NCI-H1092 treated with DMSO at 0.1 percent for 48 hours (cell line): ENCODE measurements at regions not wholly inside any gene's neighbourhood (a gene's known extent, or its start where the extent isn't known, plus 50 kb on each side); places are given as distances from the start of the nearest gene placed in this dataset.
"Not testable (repeated sequence)": the region's sequence is repeated elsewhere in the genome, so short reads cannot be mapped to it uniquely, and the experiment has no call there.

Experiments used
- DNase-seq: peaks from one replicate; lab custom pipeline; 2025; lab: John Stamatoyannopoulos, UW

DNA sequence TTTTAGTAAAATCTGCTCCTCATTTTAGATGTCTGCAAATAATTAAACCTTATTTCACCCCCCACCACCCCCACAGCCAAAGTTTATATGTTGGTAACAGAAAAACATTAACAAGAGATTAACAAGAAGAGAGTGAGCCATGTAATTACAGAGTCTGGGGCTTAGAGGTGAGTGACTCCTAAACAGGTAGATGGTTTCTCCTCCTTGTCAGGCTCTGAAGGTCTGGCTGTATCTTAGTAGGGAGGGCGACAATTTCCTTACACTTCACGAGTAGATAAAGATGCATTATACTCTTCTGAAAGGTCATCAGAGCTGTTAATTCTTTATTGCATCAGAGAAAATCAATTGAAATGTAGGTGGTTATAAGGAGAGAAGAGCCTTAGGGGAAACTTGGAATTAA is 171.8 kb upstream of the ANKRD50 start:
- no peak for DNase-seq

DNA sequence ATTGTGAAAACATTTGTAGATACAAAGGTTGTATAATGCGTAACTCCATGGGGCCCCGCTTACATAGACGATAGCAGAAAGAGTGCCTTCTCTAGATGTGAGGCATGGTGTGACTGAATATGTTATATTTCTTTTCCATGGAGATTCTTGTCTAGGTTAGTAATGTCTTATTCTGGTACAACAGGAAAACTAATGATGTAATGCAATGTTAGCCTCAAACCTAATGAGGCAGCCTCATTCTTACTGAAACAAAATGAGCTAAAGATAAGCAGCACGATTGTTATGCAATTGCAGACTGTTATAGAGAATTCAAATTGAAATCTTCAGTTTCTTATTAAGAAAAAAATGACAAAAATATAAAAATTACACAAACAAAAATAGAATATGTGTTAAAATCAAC is 171.1 kb upstream of the ANKRD50 start:
- no peak for DNase-seq

DNA sequence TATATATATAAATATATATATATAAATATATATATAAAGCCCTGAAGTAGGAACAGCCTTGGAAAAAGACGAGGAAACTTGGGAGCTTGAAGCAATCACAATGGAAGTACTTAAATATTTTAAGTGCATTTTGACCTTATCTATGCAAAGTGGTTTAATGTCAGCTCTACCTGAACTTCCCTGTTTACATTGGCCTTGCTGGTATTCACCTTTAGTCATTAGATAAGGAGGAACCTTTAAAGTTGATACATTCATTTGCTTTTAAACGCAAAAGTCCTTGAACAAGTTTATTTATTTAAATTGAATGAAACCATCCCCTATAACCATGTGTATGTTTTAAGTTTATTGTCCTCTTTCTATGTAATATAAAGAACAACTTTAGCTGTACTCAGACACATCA is 166.7 kb upstream of the ANKRD50 start:
- DNase-seq = no peak

DNA sequence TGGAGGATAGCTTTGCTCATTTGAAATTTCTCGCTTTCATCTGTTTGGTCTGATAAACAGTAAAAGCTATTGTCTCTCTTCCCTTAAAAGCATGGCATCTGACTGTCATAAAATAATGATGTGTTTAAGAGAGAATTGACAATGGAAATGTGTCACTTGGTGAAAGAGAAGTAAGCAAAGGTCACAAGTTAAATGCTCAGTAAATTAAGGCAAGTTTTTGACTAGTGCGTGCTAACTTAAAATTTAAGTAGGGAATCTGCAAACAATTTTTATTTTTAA is 161.6 kb upstream of the ANKRD50 start:
- DNase-seq = no peak

DNA sequence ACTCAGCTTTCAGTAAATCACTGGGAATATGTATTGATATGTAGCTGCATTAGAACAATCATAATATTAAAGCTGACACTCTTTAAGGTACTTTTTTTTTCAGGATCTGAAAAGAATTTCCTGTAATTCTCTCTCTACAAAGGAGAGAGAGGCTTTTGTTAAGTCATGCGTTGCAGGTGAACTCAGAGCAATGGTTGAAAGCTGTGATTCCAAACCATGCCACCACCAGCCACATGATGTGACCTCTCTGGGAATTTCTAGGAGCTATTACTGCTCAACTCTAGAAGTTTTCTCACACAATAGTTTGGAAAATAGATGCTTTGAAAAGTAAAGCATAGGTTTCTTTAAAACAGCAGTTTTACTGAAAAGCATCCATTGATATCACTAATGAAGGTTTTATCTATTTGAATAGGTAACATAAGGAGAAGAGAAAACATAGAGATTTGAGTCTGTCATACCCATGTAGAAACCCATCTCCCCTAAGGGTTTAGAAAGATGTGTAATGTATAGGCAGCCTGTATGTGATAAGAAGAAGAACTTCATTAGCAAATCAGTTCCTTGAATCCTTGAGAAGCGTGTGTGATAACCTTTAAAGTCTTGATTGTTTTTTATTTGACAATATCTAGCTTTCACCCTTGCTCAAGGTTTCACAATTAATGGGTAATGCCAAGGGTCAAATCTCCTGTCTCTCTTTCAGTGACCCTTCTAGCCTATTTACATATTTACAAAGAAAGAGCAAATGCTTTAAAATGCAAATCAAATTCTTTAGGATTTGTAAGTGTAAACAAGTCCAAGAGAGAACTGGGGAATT is 161.0 kb upstream of the ANKRD50 start:
- DNase-seq = no peak

DNA sequence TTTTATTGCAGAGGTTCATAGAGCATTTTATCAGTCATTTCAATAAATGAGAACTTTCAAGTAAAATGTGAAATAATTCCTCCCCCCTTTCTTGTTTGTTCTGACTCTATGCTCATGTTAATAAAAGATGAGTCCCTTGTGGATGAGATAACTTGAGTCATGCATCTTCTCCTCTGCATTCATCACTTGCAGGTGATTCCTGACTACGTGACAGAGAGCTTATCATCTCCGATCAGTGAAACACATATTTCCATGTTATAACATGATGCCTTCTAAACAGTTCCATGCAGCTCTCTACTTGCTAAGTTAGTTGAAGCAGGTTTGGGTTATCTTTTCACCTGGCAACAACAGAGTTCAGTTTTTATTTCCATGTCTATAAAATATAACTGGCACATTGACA is 160.1 kb upstream of the ANKRD50 start:
- DNase-seq = no peak

DNA sequence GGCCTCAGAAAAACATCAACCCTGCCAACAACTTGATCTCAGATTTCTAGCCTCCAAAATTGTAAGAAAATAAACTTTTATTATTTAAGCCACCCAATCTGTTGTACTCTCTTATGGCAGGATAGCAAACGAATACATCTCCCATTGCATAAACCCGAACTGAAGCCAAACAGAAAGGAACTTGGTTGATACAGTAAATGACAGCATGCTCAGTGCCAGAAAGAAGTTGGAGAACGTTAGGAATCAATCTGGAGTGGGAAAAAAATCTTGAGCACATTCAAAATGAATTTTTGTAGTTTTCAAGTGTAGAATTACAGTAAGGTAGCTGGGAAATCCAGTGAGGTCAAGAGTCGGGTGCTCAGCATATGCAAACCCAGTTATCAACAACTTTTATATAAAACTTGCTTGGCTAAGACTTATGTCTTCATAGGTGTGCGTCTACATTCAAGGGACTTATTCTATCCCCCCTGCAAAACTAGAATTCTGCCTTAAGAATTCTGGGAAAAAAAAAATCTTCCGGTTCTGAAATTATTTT is 157.5 kb upstream of the ANKRD50 start:
- DNase-seq = no peak

DNA sequence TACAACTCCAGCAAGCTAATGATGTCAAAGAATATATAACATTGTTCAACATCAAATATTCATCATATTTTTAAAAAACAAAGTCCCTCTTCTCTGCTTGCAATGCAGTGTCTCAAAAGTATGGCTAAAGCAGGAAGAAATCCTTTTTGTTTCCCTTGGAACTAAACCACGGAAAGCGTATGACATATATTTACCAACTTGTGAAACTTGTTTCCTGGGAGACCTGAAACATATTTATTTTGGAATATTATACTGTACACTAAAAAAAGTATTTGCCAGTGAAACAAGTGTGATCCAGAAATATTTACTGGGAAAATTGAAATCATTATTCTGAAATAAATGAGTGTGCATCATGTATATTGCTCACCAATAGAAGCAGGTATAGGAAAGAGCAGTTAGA is 156.0 kb upstream of the ANKRD50 start:
- no peak for DNase-seq

DNA sequence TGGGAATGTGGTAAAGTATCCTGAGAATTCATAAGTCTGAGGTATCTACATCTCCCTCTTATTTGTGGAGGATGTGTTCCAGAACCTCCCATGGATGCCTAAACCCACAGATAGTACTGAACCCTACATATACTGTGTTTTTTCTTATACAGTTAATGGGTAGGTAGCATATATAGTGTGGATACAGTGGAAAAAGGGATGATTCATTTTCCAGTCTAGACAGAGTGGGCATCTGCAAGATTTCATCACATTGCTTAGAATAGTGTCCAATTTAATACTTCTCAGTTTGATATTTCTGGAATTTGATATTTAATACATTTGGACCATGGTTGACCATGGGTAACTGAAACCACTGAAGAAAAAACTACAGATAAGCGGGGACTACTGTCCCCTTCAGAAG is 155.0 kb upstream of the ANKRD50 start:
- no peak for DNase-seq

DNA sequence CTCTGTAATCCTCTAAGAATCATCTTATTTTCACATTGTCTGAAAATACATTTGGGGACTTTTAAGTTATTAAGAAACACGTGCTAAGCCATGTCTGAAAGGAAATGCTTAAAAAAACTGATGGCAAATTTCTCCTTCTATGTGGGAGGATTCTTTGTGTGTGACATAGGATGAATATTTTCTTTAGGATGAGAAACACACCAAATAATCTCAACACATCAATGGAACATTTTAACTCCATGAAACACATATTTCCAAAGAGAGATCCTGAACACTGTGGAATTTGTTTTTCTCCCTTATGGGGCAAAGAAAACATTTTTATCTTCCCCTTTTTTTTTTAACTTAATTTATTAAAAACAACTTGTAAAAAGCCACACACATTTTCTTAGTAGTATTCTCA is 153.8 kb upstream of the ANKRD50 start:
- no peak for DNase-seq

DNA sequence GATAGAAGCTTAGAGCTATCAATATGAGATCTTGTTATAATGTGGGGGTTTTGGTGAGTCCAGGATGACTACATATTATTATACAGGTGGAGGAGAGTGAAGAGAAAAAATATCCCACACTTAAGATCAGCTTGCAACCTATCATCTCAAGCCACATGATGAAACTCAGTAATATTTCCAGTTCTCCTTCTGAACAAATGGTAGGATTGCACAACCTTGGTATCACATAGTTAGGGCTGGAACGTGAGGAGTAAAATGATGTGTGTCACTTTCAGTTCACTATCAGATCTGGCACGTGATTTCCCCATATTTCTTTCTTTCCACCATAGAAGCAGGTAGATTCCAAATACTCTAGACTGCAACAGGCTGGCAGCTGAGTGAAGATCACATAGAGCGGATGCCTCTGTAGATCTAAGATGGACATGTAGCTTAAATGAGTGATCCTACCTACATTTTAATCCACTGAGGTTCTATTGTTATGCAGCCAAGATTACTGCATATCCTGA is 150.6 kb upstream of the ANKRD50 start:
- DNase-seq = no peak

DNA sequence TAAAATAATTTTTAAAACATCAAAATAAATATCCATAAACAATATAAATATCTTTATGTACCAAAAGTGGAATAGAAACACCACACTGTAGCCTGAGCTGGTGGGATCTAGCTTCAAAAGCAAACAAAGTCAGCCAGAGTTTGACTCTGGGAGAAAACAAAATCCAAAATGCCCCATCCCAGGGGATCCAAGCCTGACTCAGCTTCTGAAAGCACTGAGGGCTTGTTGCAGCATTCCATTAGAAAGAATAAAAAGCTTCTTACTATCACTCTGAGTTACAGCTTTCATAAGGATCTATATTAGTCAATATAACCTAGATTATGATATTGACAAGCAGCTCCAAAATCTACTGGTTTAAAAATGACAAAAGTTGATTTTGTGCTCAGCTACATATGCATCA is 149.7 kb upstream of the ANKRD50 start:
- DNase-seq = no peak

DNA sequence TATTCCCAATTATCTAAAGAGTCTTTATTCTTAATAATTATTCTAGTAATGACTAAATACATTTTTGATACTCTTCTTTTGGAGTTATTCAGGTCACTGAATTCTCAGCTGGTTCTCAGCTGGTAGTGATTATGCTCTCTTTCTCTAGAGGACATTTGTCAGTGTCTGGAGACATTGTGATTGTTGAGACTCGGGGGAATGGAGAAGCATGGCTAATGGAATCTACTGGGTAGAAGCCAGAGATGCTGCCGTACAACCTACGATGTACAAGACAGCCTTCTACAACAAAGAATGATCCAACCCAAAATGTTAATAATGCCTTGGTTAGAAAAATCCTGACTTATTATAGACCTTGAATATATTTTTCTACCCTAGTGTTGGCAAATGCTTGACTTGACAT is 149.2 kb upstream of the ANKRD50 start:
- no peak for DNase-seq

DNA sequence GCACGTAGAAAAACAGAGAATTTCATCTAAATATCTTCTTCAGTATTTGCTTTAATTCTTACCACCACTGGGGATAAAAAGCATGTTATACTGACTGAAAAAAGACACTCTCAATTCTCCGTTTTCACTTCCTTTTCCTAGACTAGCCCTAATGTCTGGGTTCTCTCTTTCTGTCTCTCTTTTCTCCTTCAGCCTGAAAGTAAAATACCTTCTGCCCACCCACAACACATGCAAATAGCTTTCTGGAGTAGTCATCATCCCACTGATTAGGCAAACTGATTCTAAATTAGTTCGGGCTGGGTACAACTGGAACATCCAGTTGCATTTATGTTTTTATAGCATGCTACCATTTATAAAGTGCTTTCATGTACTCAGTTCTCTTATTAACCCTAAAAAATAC is 142.4 kb upstream of the ANKRD50 start:
- DNase-seq = no peak

DNA sequence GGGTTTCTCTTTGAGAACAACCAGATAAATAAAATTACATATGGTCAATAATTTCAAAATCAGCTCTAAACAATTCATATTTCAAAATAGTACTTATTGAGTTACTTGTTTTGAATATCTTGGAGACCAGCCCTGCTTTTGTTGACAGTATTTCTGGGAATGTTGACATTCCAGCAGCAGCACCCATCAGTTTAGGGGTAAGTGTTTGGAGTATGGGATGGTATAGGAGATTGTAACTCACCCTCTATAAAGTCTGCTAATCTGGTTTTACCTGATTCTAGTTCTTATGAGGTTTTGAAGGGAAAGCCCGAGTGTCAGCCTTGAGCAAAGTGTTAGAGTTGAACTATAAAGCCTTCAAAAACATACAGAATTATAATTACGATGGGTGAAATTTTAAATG is 139.2 kb upstream of the ANKRD50 start:
- no peak for DNase-seq

DNA sequence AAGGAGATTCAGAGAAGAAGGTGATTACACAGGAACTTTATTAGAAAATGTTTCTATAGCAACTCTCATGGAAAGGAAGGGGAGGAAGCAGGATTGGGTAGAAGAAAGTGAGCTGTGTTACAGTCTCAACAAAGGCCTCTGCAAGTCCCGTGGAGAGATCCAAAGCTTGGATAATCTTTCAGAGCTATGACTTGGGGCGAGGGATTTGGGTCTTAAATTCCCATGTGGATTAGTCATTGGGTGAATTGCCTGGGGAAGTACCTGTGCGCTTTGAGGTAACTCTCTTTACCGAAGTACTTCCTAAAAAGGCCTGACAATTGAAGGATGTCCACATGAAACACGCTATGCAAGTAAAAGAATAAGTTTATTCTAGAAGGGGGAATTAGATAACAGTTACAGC is 133.8 kb upstream of the ANKRD50 start:
- no peak for DNase-seq

DNA sequence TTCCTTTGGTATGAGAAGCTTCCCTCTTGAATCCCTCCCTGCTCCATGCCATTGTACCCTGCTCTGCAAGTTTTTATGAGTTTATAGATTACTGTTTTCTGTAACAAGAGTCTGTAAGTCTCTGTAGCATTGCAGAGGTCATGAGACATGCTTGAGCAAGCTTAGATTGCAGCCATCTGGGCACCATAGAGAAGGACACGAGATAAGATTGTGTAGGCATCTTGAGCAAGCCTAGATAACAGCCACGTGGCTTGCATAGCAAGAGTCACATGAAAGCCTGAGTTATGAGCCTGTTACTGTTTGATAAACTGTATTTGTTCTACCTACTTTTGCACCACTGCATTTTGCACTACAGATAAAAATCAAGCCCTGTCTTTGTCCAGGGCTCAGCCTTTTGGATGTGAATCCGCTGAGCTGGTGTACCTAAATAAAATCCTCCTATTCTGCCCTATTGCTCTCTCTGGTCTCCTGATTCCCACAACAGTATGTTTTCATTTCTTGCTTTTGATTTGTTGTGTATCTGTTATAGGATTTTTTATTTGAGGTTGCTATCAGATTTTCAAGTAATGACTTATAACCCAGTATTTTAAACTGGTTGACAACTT is 127.4 kb upstream of the ANKRD50 start:
- DNase-seq = no peak

DNA sequence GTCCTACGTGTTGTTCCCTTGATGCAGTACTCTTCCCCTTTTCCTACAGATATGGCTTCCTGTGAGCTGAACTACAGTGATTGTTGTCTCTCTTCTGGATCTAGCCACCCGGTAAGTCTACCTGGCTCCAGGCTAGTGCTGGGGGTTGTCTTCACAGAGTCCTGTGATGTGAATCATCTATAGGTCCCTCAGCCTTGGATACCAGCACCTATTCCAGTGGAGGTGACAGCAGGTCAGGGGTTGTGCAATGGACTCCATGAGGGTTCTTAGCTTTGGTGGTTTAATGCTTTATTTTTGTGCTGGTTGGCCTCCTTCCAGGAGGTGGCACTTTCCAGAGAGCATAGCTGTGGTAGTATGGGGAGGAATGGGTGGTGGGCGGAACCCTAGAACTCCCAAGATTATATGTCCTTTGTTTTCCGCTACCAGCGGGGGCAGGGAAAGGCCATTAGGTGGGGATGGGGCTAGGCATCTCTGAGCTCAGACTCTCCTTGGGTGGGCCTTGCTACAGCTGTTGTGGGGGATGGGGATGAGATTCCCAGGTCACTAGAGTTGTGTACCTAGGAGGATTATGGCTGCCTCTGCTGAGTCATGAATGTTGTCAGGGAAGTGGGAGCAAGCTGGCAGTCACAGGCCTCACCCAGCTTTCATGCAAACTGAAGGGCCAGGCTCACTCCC is 121.4 kb upstream of the ANKRD50 start:
- DNase-seq = no peak

DNA sequence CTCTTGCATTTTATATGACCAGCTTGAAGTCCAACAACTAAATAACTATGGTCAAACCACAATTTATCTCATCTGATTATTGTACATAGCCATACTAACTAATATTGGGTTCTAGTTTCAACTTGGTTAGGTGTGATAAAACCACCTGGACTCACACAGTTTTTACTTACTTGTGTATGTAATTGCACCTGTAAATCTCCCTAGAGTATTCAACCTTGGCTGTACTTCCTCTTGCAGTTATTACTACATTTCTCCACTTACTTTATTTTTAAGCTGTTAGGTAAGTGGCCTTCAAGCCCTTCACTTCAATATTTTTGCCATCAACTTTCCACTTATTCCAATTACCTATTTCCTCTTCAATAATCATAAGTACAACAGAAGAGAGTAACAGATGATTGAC is 115.8 kb upstream of the ANKRD50 start:
- no peak for DNase-seq

DNA sequence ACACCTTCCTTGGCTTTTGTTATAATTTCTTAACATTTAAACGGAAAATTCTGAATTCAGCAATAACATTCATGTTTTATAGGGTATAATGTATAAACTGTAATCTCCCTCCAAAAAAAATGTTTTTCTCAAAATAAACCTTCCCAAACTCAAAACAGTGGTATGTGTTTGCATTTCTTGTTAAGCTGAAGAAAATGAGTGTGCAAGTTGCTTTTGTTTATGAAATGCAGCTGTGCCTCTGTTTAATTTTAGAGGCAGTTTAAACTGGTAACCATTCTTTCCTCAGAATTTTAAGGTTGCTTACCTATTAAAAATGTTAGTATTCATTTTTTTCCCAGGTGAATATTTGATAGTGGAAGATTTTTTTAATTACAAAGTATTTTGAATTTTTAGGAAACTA is 105.0 kb upstream of the ANKRD50 start:
- no peak for DNase-seq

DNA sequence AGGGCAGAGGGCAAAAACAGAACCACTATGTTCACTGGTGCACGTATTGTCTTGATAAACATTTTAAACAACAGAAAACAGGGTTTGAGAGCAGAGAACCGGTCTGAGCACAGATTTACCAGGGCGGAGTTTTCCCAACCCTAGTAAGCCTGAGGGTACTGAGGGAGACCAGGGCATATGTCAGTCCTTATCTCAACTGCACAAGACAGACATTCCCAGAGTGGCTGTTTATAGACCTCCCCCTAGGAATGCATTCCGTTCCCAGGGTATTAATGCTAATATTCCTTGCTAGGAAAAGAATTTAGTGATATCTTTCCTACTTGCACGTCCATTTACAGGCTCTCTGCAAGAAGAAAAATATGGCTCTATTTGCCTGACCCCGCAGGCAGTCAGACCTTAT is 99.7 kb upstream of the ANKRD50 start:
- DNase-seq = not testable (repeated sequence)

DNA sequence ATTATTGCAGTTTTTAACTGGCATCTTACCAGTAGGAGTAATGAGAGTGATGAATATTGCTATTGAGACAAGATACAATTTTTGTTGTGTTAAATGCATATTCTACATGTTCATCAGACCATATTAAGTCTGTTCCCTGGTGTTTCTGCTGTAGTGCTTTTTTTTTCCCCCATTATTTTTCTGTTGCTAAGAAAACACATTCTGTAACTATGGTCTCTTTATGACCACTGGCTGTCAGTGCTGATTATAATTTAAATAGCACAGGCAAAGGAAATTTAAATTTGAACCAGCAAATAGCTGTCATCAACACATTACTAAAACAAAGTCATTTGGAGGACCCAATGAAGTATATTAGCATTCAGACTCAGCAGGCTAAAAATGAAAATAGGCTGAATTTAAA is 98.3 kb upstream of the ANKRD50 start:
- no peak for DNase-seq

DNA sequence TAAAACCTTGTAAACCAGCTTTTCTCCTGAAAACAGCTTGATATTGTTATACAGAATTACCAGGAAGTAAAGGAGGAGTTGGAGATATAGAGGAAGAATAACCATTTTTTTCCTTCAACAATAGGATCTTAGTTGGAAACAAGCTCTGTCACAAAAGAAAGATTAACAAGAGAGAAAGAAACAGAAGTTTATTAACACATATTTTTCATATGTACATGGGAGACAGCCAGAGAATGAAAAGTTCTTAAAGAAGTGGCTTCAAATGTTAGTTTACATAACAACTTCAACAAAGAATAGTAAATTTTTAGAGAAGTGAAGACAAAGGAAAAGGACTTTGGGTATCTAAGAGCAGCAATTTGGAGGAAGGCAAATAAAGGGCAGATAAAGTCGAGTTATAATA is 94.9 kb upstream of the ANKRD50 start:
- no peak for DNase-seq
